ENCODE measurements at regions not wholly inside any gene's neighbourhood (a gene's known extent, or its start where the extent isn't known, plus 50 kb on each side); places are given as distances from the start of the nearest gene placed in this dataset.
"Not testable (repeated sequence)": the region's sequence is repeated elsewhere in the genome, so short reads cannot be mapped to it uniquely, and the experiment has no call there.

GRCh38 chr15:24150542-24150941 is 463.4 kb upstream of the NDN start:
- no peak for DNase-seq (ENCODE audit: low spot score)

- DNase-seq (ENCODE audit: low spot score): not testable (repeated sequence)
Measured at GRCh38 chr15:24158306-24158705, 471.2 kb upstream of the NDN start.

GRCh38 chr15:24165512-24165911 is 478.4 kb upstream of the NDN start:
- not testable (repeated sequence) for DNase-seq (ENCODE audit: low spot score)

- not testable (repeated sequence) for DNase-seq (ENCODE audit: low spot score)
Measured at GRCh38 chr15:24202297-24202696, 473.3 kb upstream of the NPAP1 start.

- not testable (repeated sequence) for DNase-seq (ENCODE audit: low spot score)
Measured at GRCh38 chr15:24211742-24212476, 463.7 kb upstream of the NPAP1 start.

GRCh38 chr15:24223739-24224138 is 451.8 kb upstream of the NPAP1 start:
- DNase-seq (ENCODE audit: low spot score): no peak

GRCh38 chr15:24224161-24224560 is 451.4 kb upstream of the NPAP1 start:
- DNase-seq (ENCODE audit: low spot score): no peak

- DNase-seq (ENCODE audit: low spot score): not testable (repeated sequence)
Measured at GRCh38 chr15:24228922-24229321, 446.7 kb upstream of the NPAP1 start.

- not testable (repeated sequence) for DNase-seq (ENCODE audit: low spot score)
Measured at GRCh38 chr15:24233134-24233533, 442.4 kb upstream of the NPAP1 start.

- DNase-seq (ENCODE audit: low spot score): not testable (repeated sequence)
Measured at GRCh38 chr15:24240580-24240979, 435.0 kb upstream of the NPAP1 start.

GRCh38 chr15:24259106-24259505 is 416.5 kb upstream of the NPAP1 start:
- DNase-seq (ENCODE audit: low spot score): not testable (repeated sequence)

GRCh38 chr15:24260407-24260806 is 415.2 kb upstream of the NPAP1 start:
- DNase-seq (ENCODE audit: low spot score): not testable (repeated sequence)

- not testable (repeated sequence) for DNase-seq (ENCODE audit: low spot score)
Measured at GRCh38 chr15:24260854-24261253, 414.7 kb upstream of the NPAP1 start.

- not testable (repeated sequence) for DNase-seq (ENCODE audit: low spot score)
Measured at GRCh38 chr15:24268536-24269165, 406.9 kb upstream of the NPAP1 start.

GRCh38 chr15:24269166-24269571 is 406.4 kb upstream of the NPAP1 start:
- DNase-seq (ENCODE audit: low spot score): no peak

GRCh38 chr15:24269923-24270322 is 405.7 kb upstream of the NPAP1 start:
- no peak for DNase-seq (ENCODE audit: low spot score)

- DNase-seq (ENCODE audit: low spot score): not testable (repeated sequence)
Measured at GRCh38 chr15:24271496-24272244, 403.9 kb upstream of the NPAP1 start.

- no peak for DNase-seq (ENCODE audit: low spot score)
Measured at GRCh38 chr15:24292837-24293236, 382.7 kb upstream of the NPAP1 start.

- not testable (repeated sequence) for DNase-seq (ENCODE audit: low spot score)
Measured at GRCh38 chr15:24300804-24301368, 374.7 kb upstream of the NPAP1 start.

- not testable (repeated sequence) for DNase-seq (ENCODE audit: low spot score)
Measured at GRCh38 chr15:24301999-24302398, 373.6 kb upstream of the NPAP1 start.

GRCh38 chr15:24304747-24305146 is 370.8 kb upstream of the NPAP1 start:
- not testable (repeated sequence) for DNase-seq (ENCODE audit: low spot score)

GRCh38 chr15:24305643-24306042 is 369.9 kb upstream of the NPAP1 start:
- not testable (repeated sequence) for DNase-seq (ENCODE audit: low spot score)
